HEK293 (cell line): ENCODE measurements at regions not wholly inside any gene's neighbourhood (a gene's known extent, or its start where the extent isn't known, plus 50 kb on each side); places are given as distances from the start of the nearest gene placed in this dataset.

Experiments used
- CTCF ChIA-PET: fragments of 350-600 bp; formaldehyde crosslinking; extraction: SDS; loops from one replicate; lab custom pipeline; 2021; ENCODE audit warnings: antibody characterized with exemption; lab: Yijun Ruan, JAX
- POLR2A ChIA-PET: fragments of 300-600 bp; formaldehyde crosslinking; extraction: SDS; loops from one replicate; lab custom pipeline; 2020; ENCODE audit warnings: antibody characterized with exemption, inconsistent platforms; lab: Yijun Ruan, JAX
- H3K27ac ChIP-seq: fragments of 200-500 bp; sonication (Bioruptor generic); 2 replicates; pipeline ENCODE4 v1.5.1; 2014; ENCODE audit warnings: low read depth, low read length, control low read depth, inconsistent platforms; ENCODE audit errors: extremely low read depth
- H3K36me3 ChIP-seq, 2 experiments: fragments of 200-500 bp in 1 of 2; sonication (Bioruptor generic) in 1 of 2; 1 replicate in 1 of 2; 2 replicates in 1 of 2; pipeline ENCODE4 v1.5.1; 2014 to 2017; ENCODE audit warnings: inconsistent platforms in 2 of 2, low read length in 2 of 2; ENCODE audit not compliant: control insufficient read depth in 2 of 2, insufficient read depth in 1 of 2
- H3K4me1 ChIP-seq: fragments of 200-500 bp; sonication (Bioruptor generic); 2 replicates; pipeline ENCODE4 v1.5.1; 2014; ENCODE audit warnings: mild to moderate bottlenecking, low read length, inconsistent platforms; ENCODE audit not compliant: control insufficient read depth, insufficient read depth
- H3K4me3 ChIP-seq: 2 replicates; pipeline ENCODE4 v1.5.1; 2011; ENCODE audit warnings: low read depth, mild to moderate bottlenecking, control low read depth, low read length, moderate library complexity
- H3K9me3 ChIP-seq: fragments of 200-500 bp; sonication (Bioruptor generic); 2 replicates; pipeline ENCODE4 v1.5.1; 2014; ENCODE audit warnings: low read depth, low read length, inconsistent platforms; ENCODE audit not compliant: control insufficient read depth, insufficient read depth
- BCL11A ChIP-seq: fragments of 450-650 bp; formaldehyde crosslinking; IDR thresholded peaks from 2 replicates; pipeline ENCODE4 v1.5.1; 2016; ENCODE audit warnings: low read depth, missing biosample characterization, missing genetic modification characterization
- FEZF1 ChIP-seq: fragments of 450-650 bp; formaldehyde crosslinking; IDR thresholded peaks from 2 replicates; pipeline ENCODE4 v1.5.1; 2016; ENCODE audit warnings: missing biosample characterization, missing genetic modification characterization
- HOXC10 ChIP-seq: sonication (generic); formaldehyde crosslinking; IDR thresholded peaks from 2 replicates; pipeline ENCODE4 v1.8.1; 2023; ENCODE audit warnings: mild to moderate bottlenecking, missing genetic modification reagents
- OVOL3 ChIP-seq: fragments of 450-650 bp; formaldehyde crosslinking; IDR thresholded peaks from 2 replicates; pipeline ENCODE4 v1.5.1; 2016; ENCODE audit warnings: missing biosample characterization, missing genetic modification characterization
- YY1 ChIP-seq: fragments of 450-650 bp; formaldehyde crosslinking; IDR thresholded peaks from 2 replicates; pipeline ENCODE4 v1.5.1; 2018; ENCODE audit warnings: missing biosample characterization, missing genetic modification characterization
- ZBTB8A ChIP-seq: fragments of 450-650 bp; formaldehyde crosslinking; IDR thresholded peaks from 2 replicates; pipeline ENCODE4 v1.5.1; 2016; ENCODE audit warnings: missing biosample characterization, missing genetic modification characterization
- ZFP37 ChIP-seq: fragments of 450-650 bp; formaldehyde crosslinking; IDR thresholded peaks from 2 replicates; pipeline ENCODE4 v1.5.1; 2016; ENCODE audit warnings: missing biosample characterization, missing genetic modification characterization
- ZNF146 ChIP-seq: fragments of 450-650 bp; formaldehyde crosslinking; IDR thresholded peaks from 2 replicates; pipeline ENCODE4 v1.5.1; 2016; ENCODE audit warnings: missing biosample characterization, missing genetic modification characterization
- ZNF175 ChIP-seq: fragments of 450-650 bp; formaldehyde crosslinking; IDR thresholded peaks from 2 replicates; pipeline ENCODE4 v1.5.1; 2016; ENCODE audit warnings: missing biosample characterization, missing genetic modification characterization
- ZNF2 ChIP-seq: fragments of 450-650 bp; formaldehyde crosslinking; IDR thresholded peaks from 2 replicates; pipeline ENCODE4 v1.5.1; 2016; ENCODE audit warnings: missing biosample characterization, missing genetic modification characterization
- ZNF214 ChIP-seq: fragments of 450-650 bp; formaldehyde crosslinking; IDR thresholded peaks from 2 replicates; pipeline ENCODE4 v1.5.1; 2017; ENCODE audit warnings: missing biosample characterization, mild to moderate bottlenecking, missing genetic modification characterization, borderline replicate concordance
- ZNF248 ChIP-seq: fragments of 450-650 bp; formaldehyde crosslinking; IDR thresholded peaks from 2 replicates; pipeline ENCODE4 v1.5.1; 2017; ENCODE audit warnings: missing biosample characterization, missing genetic modification characterization
- ZNF302 ChIP-seq: fragments of 450-650 bp; formaldehyde crosslinking; IDR thresholded peaks from 2 replicates; pipeline ENCODE4 v1.5.1; 2016; ENCODE audit warnings: missing biosample characterization, missing genetic modification characterization, low read depth
- ZNF394 ChIP-seq: fragments of 450-650 bp; formaldehyde crosslinking; IDR thresholded peaks from 2 replicates; pipeline ENCODE4 v1.5.1; 2016; ENCODE audit warnings: missing biosample characterization, missing genetic modification characterization, mild to moderate bottlenecking, moderate library complexity, borderline replicate concordance
- ZNF514 ChIP-seq: fragments of 450-650 bp; formaldehyde crosslinking; IDR thresholded peaks from 2 replicates; pipeline ENCODE4 v1.5.1; 2016; ENCODE audit warnings: missing biosample characterization, missing genetic modification characterization
- ZNF530 ChIP-seq: fragments of 450-650 bp; formaldehyde crosslinking; IDR thresholded peaks from 2 replicates; pipeline ENCODE4 v1.5.1; 2016; ENCODE audit warnings: low read depth, missing biosample characterization, missing genetic modification characterization
- ZNF548 ChIP-seq: fragments of 450-650 bp; formaldehyde crosslinking; IDR thresholded peaks from 2 replicates; pipeline ENCODE4 v1.5.1; 2016; ENCODE audit warnings: missing biosample characterization, missing genetic modification characterization
- ZNF561 ChIP-seq: fragments of 450-650 bp; IDR thresholded peaks from 2 replicates; pipeline ENCODE4 v1.5.1; 2018; ENCODE audit warnings: missing biosample characterization, missing genetic modification characterization, borderline replicate concordance
- ZNF585B ChIP-seq: fragments of 450-650 bp; formaldehyde crosslinking; IDR thresholded peaks from 2 replicates; pipeline ENCODE4 v1.5.1; 2016; ENCODE audit warnings: missing biosample characterization, missing genetic modification characterization
- ZNF596 ChIP-seq: fragments of 450-650 bp; IDR thresholded peaks from 2 replicates; pipeline ENCODE4 v1.5.0; 2018; ENCODE audit warnings: missing biosample characterization, mild to moderate bottlenecking, missing genetic modification characterization, moderate library complexity
- ZNF600 ChIP-seq: fragments of 450-650 bp; formaldehyde crosslinking; IDR thresholded peaks from 2 replicates; pipeline ENCODE4 v1.5.1; 2016; ENCODE audit warnings: missing biosample characterization, missing genetic modification characterization
- ZNF621 ChIP-seq: fragments of 450-650 bp; formaldehyde crosslinking; IDR thresholded peaks from 2 replicates; pipeline ENCODE4 v1.5.1; 2017; ENCODE audit warnings: missing biosample characterization, missing genetic modification characterization
- ZNF623 ChIP-seq: fragments of 450-650 bp; formaldehyde crosslinking; IDR thresholded peaks from 2 replicates; pipeline ENCODE4 v1.5.1; 2016; ENCODE audit warnings: missing biosample characterization, missing genetic modification characterization
- ZNF626 ChIP-seq: fragments of 450-650 bp; sonication (Bioruptor Pico); formaldehyde crosslinking; IDR thresholded peaks from 2 replicates; pipeline ENCODE4 v1.5.1; 2018; ENCODE audit warnings: missing biosample characterization, missing genetic modification characterization, inconsistent platforms
- ZNF660 ChIP-seq: fragments of 450-650 bp; IDR thresholded peaks from 2 replicates; pipeline ENCODE4 v1.5.1; 2018; ENCODE audit warnings: missing biosample characterization, mild to moderate bottlenecking, missing genetic modification characterization
- ZNF76 ChIP-seq: fragments of 450-650 bp; formaldehyde crosslinking; IDR thresholded peaks from 2 replicates; pipeline ENCODE4; 2016; ENCODE audit warnings: low read depth, missing biosample characterization, missing genetic modification characterization, borderline replicate concordance
- ZSCAN23 ChIP-seq: fragments of 450-650 bp; formaldehyde crosslinking; IDR thresholded peaks from 2 replicates; pipeline ENCODE4 v1.5.1; 2016; ENCODE audit warnings: missing biosample characterization, missing genetic modification characterization
- TF ChIP-seq, protein P1 (sequence below): fragments of 450-650 bp; formaldehyde crosslinking; IDR thresholded peaks from 2 replicates; pipeline ENCODE4 v1.5.0; 2017; ENCODE audit warnings: missing biosample characterization, missing genetic modification characterization, borderline replicate concordance
- TF ChIP-seq, protein P2 (sequence below): fragments of 450-650 bp; formaldehyde crosslinking; IDR thresholded peaks from 2 replicates; pipeline ENCODE4 v1.5.1; 2016; ENCODE audit warnings: missing biosample characterization, missing genetic modification characterization
- TF ChIP-seq, protein P3 (sequence below): fragments of 450-650 bp; formaldehyde crosslinking; IDR thresholded peaks from 2 replicates; pipeline ENCODE4 v1.5.1; 2016; ENCODE audit warnings: missing biosample characterization, missing genetic modification characterization
- TF ChIP-seq, protein P4 (sequence below): fragments of 450-650 bp; formaldehyde crosslinking; IDR thresholded peaks from 2 replicates; pipeline ENCODE4 v1.5.1; 2017; ENCODE audit warnings: missing biosample characterization, mild to moderate bottlenecking, missing genetic modification characterization, moderate library complexity
- TF ChIP-seq, protein P5 (sequence below): fragments of 450-650 bp; formaldehyde crosslinking; IDR thresholded peaks from 2 replicates; pipeline ENCODE4 v1.5.1; 2016; ENCODE audit warnings: missing biosample characterization, missing genetic modification characterization, borderline replicate concordance

DNA sequence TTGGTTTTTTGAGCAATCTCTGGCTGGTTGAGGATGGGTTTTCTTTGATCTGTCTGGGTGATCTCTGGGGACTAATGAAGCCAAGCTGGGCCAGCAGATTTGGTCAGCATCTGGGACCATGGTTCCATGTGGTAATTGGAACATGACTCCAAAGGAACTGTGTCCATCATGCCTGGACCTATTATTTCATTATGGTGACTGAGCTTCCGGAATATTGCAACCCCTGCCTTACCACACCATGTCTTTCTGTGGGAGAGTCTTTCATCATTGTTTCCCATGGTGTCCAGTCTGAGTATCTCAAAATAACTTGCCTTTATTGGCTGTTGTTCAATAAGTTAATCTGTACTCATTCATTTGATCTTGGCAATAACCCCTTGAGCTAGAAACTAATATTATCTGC lies 624.9 kb upstream of the TBX3 start (continued):
- TF ChIP-seq, protein P1, sequence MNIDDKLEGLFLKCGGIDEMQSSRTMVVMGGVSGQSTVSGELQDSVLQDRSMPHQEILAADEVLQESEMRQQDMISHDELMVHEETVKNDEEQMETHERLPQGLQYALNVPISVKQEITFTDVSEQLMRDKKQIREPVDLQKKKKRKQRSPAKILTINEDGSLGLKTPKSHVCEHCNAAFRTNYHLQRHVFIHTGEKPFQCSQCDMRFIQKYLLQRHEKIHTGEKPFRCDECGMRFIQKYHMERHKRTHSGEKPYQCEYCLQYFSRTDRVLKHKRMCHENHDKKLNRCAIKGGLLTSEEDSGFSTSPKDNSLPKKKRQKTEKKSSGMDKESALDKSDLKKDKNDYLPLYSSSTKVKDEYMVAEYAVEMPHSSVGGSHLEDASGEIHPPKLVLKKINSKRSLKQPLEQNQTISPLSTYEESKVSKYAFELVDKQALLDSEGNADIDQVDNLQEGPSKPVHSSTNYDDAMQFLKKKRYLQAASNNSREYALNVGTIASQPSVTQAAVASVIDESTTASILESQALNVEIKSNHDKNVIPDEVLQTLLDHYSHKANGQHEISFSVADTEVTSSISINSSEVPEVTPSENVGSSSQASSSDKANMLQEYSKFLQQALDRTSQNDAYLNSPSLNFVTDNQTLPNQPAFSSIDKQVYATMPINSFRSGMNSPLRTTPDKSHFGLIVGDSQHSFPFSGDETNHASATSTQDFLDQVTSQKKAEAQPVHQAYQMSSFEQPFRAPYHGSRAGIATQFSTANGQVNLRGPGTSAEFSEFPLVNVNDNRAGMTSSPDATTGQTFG, result no peak
- TF ChIP-seq ZNF585B (tag by site-specific recombination) (no peak), BCL11A (tag by site-specific recombination) (no peak), ZNF548 (tag by site-specific recombination) (no peak), ZNF394 (no peak), ZNF600 (no peak), ZNF596 (tag by site-specific recombination) (no peak), FEZF1 (tag by site-specific recombination) (no peak), ZNF76 (tag by site-specific recombination) (no peak), YY1 (tag by site-specific recombination) (no peak), ZNF514 (tag by site-specific recombination) (no peak), ZSCAN23 (tag by site-specific recombination) (no peak), ZNF302 (tag by site-specific recombination) (no peak), ZFP37 (tag by site-specific recombination) (no peak), ZNF621 (tag by site-specific recombination) (no peak), ZNF146 (no peak), ZNF175 (tag by site-specific recombination) (no peak), ZNF660 (tag by site-specific recombination) (no peak)

GRCh38 chr12:115306380-115306779 lies 622.4 kb upstream of the TBX3 start:
- H3K4me1 ChIP-seq, result no peaks in the 10 kb centered on the region
- H3K36me3 ChIP-seq, result no peaks in the 10 kb centered on the region
- POLR2A ChIA-PET, result no interaction called here
- CTCF ChIA-PET, result no interaction called here
- H3K4me3 ChIP-seq, result no peak overlapping the region
- H3K9me3 ChIP-seq, result no peaks in the 10 kb centered on the region
- no peak overlapping the region for H3K27ac ChIP-seq
- TF ChIP-seq ZNF2 (tag by site-specific recombination) (no peak), OVOL3 (no peak), ZNF561 (tag by site-specific recombination) (no peak), ZNF214 (tag by site-specific recombination) (no peak), ZNF530 (tag by site-specific recombination) (no peak), HOXC10 (CRISPR knock-in tag) (no peak), ZNF248 (tag by site-specific recombination) (no peak), ZNF623 (tag by site-specific recombination) (no peak), ZBTB8A (tag by site-specific recombination) (no peak), ZNF626 (no peak)
- TF ChIP-seq, protein P2, sequence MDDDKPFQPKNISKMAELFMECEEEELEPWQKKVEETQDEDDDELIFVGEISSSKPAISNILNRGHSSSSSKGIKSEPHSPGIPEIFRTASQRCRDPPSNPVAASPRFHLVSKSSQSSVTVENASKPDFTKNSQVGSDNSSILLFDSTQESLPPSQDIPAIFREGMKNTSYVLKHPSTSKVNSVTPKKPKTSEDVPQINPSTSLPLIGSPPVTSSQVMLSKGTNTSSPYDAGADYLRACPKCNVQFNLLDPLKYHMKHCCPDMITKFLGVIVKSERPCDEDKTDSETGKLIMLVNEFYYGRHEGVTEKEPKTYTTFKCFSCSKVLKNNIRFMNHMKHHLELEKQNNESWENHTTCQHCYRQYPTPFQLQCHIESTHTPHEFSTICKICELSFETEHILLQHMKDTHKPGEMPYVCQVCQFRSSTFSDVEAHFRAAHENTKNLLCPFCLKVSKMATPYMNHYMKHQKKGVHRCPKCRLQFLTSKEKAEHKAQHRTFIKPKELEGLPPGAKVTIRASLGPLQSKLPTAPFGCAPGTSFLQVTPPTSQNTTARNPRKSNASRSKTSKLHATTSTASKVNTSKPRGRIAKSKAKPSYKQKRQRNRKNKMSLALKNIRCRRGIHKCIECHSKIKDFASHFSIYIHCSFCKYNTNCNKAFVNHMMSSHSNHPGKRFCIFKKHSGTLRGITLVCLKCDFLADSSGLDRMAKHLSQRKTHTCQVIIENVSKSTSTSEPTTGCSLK (tag by site-specific recombination), result no peak
- TF ChIP-seq, protein P3, sequence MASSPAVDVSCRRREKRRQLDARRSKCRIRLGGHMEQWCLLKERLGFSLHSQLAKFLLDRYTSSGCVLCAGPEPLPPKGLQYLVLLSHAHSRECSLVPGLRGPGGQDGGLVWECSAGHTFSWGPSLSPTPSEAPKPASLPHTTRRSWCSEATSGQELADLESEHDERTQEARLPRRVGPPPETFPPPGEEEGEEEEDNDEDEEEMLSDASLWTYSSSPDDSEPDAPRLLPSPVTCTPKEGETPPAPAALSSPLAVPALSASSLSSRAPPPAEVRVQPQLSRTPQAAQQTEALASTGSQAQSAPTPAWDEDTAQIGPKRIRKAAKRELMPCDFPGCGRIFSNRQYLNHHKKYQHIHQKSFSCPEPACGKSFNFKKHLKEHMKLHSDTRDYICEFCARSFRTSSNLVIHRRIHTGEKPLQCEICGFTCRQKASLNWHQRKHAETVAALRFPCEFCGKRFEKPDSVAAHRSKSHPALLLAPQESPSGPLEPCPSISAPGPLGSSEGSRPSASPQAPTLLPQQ (tag by site-specific recombination), result no peak
- TF ChIP-seq, protein P4, sequence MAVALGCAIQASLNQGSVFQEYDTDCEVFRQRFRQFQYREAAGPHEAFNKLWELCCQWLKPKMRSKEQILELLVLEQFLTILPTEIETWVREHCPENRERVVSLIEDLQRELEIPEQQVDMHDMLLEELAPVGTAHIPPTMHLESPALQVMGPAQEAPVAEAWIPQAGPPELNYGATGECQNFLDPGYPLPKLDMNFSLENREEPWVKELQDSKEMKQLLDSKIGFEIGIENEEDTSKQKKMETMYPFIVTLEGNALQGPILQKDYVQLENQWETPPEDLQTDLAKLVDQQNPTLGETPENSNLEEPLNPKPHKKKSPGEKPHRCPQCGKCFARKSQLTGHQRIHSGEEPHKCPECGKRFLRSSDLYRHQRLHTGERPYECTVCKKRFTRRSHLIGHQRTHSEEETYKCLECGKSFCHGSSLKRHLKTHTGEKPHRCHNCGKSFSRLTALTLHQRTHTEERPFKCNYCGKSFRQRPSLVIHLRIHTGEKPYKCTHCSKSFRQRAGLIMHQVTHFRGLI (tag by site-specific recombination), result no peak
- TF ChIP-seq, protein P5, sequence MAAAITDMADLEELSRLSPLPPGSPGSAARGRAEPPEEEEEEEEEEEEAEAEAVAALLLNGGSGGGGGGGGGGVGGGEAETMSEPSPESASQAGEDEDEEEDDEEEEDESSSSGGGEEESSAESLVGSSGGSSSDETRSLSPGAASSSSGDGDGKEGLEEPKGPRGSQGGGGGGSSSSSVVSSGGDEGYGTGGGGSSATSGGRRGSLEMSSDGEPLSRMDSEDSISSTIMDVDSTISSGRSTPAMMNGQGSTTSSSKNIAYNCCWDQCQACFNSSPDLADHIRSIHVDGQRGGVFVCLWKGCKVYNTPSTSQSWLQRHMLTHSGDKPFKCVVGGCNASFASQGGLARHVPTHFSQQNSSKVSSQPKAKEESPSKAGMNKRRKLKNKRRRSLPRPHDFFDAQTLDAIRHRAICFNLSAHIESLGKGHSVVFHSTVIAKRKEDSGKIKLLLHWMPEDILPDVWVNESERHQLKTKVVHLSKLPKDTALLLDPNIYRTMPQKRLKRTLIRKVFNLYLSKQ, result no peak
